Stimulated activated CD4-positive, alpha-beta T cell treated with anti-CD3 and anti-CD28 coated beads, Interleukin-1b, Interleukin-23, amount 100 ng/mL, for 48 hours (primary cell): ENCODE measurements at regions not wholly inside any gene's neighbourhood (a gene's known extent, or its start where the extent isn't known, plus 50 kb on each side); places are given as distances from the start of the nearest gene placed in this dataset.
"Not testable (repeated sequence)": the region's sequence is repeated elsewhere in the genome, so short reads cannot be mapped to it uniquely, and the experiment has no call there.

Experiments
- DNase-seq: peaks from one replicate; pipeline ENCODE4 v3.0.0-alpha.2; 2020

- no peak for DNase-seq
Measured at GRCh38 chr3:157618075-157618760, 115.0 kb upstream of the VEPH1 start.

GRCh38 chr3:157614896-157615295 lies 111.7 kb upstream of the VEPH1 start:
- no peak for DNase-seq

DNA sequence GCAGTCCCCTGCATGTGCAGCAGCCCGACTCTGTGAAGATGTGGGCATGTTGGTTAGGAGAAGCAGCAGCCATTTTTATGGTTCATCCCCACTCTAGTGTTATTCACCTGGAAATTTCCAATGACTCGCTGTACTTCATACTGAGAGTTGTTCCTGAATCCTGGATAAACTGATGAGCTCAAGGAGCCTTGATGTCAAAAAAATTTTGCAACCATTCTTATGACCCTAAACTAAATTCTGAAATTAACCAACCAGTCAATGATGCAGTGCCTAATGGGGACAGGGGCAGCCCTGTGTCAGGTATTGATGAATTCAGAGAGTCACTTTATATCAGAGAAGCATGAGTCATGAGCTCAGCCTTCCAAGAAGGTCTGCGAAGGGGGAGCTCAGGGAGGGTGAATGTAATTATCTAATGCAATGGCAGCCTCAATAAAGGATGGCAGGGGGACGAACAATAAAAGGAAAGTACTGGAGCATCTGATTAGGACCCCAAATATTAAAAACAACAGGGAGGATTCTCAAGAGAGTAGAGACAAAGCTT lies 108.4 kb upstream of the VEPH1 start:
- DNase-seq: no peak

DNA sequence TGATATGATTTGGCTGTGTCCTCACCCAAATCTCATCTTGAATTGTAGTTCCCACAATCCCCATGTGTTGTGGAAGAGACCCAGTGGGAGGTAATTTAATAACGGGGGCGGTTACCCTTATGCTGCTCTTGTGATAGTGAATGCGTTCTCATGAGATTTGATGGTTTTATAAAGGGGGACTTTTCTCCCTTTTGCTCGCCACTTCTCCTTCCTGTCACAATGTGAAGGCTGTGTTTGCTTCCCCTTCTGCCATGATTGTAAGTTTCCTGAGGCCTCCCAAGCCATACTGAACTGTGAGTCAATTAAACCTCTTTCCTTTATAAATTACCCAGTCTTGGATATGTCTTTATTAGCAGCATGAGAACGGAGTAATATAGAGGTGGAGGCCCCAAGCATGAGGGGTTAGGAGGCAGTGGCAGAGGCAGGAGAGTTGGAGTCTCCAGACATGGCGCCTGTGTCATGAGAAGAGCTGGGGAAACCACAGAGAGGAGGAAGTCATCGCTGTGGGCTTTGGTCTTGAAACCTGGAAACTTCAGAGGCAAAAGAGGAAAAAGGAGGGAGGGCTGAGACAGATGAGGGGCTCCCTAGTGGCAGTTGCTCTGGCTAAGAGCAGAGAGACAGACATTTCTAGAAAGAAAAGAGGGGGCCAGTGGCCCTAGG lies 107.8 kb upstream of the VEPH1 start:
- no peak for DNase-seq

DNA sequence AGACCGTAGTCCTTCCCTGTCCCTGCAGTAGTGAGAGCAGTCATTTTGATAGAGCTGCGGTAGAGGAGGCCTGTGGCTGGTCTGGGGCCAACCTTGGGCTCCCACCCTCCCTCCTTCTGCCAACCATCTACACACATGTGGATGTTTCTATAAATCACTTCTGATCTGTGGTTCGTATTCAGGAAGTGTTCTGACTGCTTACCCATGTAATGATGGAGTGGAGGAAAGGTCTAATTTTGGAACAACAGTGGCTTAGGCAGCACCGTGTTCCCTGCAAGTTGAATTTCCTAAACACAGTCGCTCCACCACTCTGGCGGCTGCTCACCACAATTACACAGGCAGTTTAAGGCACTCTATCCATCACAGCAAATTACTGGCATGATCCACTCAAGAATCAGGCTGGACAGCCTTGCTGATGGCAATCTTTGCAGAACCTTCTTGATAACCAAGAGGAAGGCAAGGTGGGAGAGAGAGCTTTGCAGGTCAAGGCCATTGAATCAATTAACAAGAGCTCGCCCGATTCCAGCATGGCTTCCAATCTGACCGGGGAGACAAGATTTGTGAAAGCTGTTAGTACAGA lies 104.7 kb upstream of the VEPH1 start:
- DNase-seq: no peak

DNA sequence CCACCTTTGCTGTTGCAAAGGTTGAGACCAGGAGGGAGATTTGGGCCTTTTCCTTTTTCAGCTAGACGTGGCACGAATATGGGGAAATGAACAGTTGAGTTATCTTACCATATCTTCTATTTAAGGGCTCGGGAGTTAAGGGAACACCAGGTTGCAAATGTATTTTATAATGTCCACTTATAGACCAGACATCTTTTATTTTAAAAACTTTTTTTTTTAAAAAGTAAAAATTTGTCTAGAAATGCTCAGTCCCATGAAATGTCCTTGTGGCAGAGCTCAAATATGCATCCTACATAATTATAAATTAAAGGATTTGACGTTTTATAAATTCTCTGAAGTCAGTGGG lies 103.6 kb upstream of the VEPH1 start:
- no peak for DNase-seq

DNA sequence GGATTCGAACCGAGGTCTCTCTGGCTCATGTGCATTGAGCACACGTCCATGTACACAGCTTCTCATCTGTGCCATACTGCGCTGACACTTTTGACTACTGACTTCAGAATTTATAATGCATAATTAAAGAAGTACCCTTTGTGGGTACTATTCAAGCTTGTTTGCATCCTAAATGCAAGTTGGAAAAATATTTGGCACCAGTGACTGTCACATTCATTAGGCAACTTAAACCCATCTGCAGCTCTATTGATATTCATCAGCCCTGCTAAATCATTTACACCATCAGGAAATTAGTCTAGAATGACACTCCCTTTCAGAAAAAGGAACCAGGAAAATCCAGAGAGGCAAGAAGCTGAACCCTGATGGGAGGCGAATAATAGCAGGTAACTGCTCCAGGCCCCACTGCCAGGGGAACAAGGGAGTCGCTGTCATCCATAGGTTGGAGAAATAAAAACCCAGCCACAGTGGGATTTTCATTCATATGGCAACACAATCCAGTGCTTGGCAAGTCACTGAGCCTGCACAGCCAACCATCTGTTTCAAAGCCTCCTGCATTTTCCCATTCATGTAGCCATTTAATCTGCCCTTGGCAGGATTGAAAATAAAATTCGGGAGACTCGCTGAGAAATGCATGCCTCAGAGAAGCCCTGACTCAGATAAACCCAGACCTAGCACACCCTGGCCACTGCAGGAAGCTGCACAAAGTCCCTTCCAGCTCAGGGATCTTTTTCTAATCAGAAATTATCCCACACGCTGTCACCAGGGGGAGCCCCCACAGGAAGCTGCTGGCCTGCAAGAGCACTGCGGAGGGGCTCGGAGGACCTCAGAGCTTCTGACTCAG lies 103.0 kb upstream of the VEPH1 start:
- peak; percentile 62 for DNase-seq

- DNase-seq: no peak
Measured at GRCh38 chr3:157605356-157605755, 102.1 kb upstream of the VEPH1 start.

- no peak for DNase-seq
Measured at GRCh38 chr3:157602424-157602823, 99.2 kb upstream of the VEPH1 start.

DNA sequence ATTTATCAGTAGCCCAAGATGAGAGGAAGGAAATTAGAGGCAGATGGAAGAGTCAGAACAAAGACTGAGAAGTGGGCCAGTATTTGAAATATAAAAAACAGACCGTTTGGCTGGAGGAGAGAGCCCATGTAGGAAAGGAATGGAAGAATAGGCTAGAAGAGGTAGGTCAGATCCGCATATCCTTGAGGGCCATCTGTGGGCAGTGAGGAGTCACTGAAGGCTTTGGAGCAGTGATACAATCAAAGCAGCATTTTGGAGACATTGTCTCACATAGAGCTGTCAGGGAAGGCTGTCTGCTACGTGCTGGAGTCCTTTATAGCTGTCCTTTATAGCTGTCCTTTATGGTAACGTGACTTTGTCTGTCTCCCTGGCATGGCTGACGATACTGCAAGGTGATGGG lies 92.0 kb upstream of the VEPH1 start:
- no peak for DNase-seq

- DNase-seq: no peak
Measured at GRCh38 chr3:157594413-157594812, 91.2 kb upstream of the VEPH1 start.

GRCh38 chr3:157592769-157593168 lies 89.6 kb upstream of the VEPH1 start:
- no peak for DNase-seq

DNA sequence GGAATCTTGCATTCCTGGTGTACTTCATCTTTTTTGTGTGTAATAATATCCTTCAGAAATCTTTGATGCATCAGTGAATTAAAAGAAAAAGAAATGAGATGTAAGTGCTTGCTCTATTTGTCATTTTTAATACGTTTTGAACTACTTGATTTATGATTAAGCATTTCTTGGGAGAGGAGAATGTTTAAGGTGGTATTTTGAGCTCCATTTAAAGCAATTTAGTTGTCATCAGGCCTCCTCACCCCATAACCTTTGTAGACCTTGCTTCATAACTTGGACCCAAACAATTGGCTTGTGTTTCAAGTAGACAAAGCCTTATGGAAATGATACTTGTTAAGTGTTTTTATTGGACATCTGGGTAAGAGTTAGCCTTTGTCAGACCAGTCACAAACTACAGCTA lies 87.1 kb upstream of the VEPH1 start:
- no peak for DNase-seq

GRCh38 chr3:157589211-157589610 lies 86.0 kb upstream of the VEPH1 start:
- no peak for DNase-seq

- DNase-seq: no peak
Measured at GRCh38 chr3:157588386-157589060, 85.3 kb upstream of the VEPH1 start.

DNA sequence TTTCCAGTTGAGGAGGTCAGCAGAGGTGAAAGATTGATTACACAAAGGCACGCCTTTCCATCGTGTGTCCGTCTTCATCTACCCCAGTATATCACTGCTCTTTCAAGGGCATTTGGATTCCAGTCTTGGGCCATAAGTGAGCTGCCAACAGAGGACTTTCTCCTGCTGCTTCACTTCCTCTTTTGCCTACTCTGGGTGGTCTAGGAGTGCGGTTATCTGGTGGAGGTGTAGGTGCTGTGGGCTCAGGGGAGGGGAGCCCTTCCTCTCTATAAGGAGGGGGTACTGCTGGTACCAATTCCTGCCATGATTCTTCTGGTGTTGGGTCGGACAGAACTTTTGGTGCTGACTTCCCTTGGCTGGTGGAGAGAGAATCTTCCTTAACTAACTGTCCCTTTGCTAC lies 83.1 kb upstream of the VEPH1 start:
- no peak for DNase-seq

DNA sequence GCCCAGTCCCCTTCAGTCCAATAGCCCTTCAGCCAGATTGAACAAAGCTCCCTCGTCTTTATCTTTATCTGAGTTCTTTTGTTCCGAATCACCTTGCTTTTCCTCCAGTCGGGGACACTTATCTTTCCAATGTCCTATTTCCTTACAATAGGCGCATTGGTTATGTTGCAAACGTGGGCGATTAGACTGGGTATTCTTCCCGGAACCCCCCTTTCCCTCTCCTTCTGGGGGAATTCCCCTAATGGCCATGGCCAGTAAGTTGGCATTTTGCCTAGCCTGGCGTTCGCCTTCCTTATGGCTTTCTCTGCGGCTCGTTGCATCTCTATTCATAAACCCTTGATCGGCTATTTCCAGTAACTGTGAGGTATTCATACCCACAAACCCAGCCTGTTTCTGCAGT lies 82.2 kb upstream of the VEPH1 start:
- no peak for DNase-seq

DNA sequence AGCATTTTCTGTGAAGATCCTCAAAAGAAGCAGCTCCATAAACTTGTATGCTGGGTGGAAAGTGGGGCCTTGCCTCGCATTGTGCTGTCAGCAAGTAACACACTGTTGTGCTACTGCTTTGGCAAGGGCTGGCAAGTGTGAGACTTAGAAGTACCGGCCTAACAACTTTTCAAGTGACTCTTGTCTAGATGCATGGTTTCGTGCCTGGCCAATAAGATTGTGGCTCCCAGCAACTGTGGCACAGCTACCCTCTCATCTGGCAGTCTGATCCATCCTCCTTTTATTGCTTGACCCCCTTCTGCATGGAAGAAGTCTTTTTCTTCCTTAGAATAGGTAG lies 79.4 kb upstream of the VEPH1 start:
- no peak for DNase-seq

DNA sequence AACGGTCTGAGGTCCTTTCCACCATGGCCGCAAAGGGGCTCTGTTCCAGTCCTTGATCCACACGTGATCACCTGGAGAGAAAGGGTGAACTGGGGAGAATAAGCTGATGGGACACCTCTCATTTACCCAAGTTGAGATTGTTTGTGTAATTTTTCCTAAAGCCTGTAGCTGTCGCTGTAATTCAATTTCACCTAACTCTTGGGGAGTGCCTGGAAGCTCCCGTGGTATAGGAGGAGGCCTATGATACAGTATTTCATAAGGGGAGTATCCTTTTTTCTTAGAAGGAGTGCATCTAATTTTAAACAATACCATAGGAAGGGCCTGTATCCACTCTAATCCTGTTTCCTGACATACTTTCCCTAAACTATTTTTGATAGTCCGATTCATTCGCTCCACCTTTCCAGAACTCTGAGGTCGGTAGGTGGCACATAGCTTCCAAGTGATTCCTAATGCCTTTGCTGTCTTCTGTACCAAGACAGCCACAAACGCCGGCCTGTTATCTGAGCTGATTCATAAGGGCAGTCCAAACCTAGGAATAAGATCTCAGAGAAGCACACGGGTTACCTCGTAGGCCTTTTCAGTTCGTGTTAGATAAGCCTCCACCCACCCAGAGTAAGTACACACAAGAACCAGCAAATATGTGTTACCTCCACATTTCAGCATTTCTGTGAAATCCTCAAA lies 78.9 kb upstream of the VEPH1 start:
- not testable (repeated sequence) for DNase-seq

GRCh38 chr3:157581371-157581770 lies 78.2 kb upstream of the VEPH1 start:
- DNase-seq: no peak

GRCh38 chr3:157578181-157578580 lies 75.0 kb upstream of the VEPH1 start:
- no peak for DNase-seq

DNA sequence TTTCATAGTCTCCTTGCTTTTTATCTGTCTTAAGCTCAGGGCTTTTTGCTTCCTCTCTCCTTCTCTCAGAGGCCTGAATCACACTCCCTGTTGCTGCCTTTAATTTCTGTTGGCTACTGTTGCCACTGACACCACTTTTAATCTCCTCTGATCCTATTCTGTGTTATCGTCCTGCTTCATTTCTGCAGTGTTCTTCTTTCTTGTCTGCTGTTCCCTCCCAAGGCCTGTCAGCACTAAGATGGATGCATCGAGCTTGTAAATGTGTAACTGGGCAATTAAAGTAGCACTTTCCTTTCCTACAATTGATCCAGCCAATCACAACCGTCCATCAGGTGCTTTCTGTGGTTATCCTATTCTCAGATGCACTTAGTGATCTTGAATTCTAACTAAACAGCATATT lies 71.3 kb upstream of the VEPH1 start:
- DNase-seq: no peak
